ENCODE measurements at regions not wholly inside any gene's neighbourhood (a gene's known extent, or its start where the extent isn't known, plus 50 kb on each side); places are given as distances from the start of the nearest gene placed in this dataset.
"Not testable (repeated sequence)": the region's sequence is repeated elsewhere in the genome, so short reads cannot be mapped to it uniquely, and the experiment has no call there.

DNA sequence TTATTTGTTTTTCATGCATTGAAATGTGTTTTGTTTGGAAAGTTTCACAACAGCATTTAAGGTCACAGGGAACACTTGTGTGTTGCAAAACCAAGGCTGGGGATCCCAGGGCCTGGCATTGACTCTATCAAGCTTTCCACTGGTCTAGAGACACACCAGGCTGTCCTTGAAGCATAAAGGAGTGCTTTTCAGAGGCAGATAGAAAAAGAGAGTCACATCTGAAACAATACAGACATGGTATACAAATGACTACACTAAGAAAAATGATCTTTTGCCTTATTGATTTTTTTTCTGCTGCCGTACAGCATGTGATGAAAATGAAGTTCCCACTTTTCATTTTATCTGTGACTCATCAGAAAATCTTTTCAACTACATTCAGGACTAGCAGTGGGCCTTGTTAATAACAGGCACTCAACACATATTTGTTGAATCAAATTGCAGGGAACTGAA lies 61.9 kb upstream of the ZCCHC2 start:
- Histone ChIP-seq H3K9ac (ENCODE audit: low read length) (no peak overlapping the region), H3K27ac (ENCODE audit: low read length) (no peak overlapping the region), H3K4me2 (ENCODE audit: low read length) (no peak overlapping the region), H4K20me1 (ENCODE audit: insufficient read depth, low read length) (no peaks in the 10 kb centered on the region), H3K79me2 (ENCODE audit: low read length) (no peaks in the 10 kb centered on the region), H3K4me1 (ENCODE audit: low read length) (peaks cover 8% of the 10 kb centered on the region), H3K4me3 (ENCODE audit: low read length) (no peak overlapping the region), H2AFZ (ENCODE audit: low read depth, low read length) (no peak overlapping the region), H3K9me3 (ENCODE audit: insufficient read depth, low read length) (peaks cover 3% of the 10 kb centered on the region; the same call in 1 of the 2 replicates), H3K27me3 (ENCODE audit: low read depth, low read length) (peaks cover 8% of the 10 kb centered on the region), H3K36me3 (replicated peaks; ENCODE audit: low read depth, low read length) (no peaks in the 10 kb centered on the region)
- no peak for TF ChIP-seq EZH2phosphoT487 (IDR thresholded peaks at IDR 0.05; ENCODE audit: low read depth)
- TF ChIP-seq, protein P1, sequence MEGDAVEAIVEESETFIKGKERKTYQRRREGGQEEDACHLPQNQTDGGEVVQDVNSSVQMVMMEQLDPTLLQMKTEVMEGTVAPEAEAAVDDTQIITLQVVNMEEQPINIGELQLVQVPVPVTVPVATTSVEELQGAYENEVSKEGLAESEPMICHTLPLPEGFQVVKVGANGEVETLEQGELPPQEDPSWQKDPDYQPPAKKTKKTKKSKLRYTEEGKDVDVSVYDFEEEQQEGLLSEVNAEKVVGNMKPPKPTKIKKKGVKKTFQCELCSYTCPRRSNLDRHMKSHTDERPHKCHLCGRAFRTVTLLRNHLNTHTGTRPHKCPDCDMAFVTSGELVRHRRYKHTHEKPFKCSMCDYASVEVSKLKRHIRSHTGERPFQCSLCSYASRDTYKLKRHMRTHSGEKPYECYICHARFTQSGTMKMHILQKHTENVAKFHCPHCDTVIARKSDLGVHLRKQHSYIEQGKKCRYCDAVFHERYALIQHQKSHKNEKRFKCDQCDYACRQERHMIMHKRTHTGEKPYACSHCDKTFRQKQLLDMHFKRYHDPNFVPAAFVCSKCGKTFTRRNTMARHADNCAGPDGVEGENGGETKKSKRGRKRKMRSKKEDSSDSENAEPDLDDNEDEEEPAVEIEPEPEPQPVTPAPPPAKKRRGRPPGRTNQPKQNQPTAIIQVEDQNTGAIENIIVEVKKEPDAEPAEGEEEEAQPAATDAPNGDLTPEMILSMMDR (IDR thresholded peaks at IDR 0.05; ENCODE audit: low read depth, low read length): no peak

- no peak overlapping the region for H3K4me2 ChIP-seq (ENCODE audit: low read length)
- H4K20me1 ChIP-seq (ENCODE audit: insufficient read depth, low read length): no peaks in the 10 kb centered on the region
- H2AFZ ChIP-seq (ENCODE audit: low read depth, low read length): no peak overlapping the region
- no peak overlapping the region for H3K4me3 ChIP-seq (ENCODE audit: low read length)
- no peaks in the 10 kb centered on the region for H3K36me3 ChIP-seq (replicated peaks; ENCODE audit: low read depth, low read length)
- no peak overlapping the region for H3K9ac ChIP-seq (ENCODE audit: low read length)
- peaks cover 8% of the 10 kb centered on the region for H3K4me1 ChIP-seq (ENCODE audit: low read length)
- peaks cover 3% of the 10 kb centered on the region; the same call in 1 of the 2 replicates for H3K9me3 ChIP-seq (ENCODE audit: insufficient read depth, low read length)
- no peak overlapping the region for H3K27ac ChIP-seq (ENCODE audit: low read length)
- TF ChIP-seq, protein P1 (IDR thresholded peaks at IDR 0.05; ENCODE audit: low read depth, low read length): no peak
- no peak for TF ChIP-seq EZH2phosphoT487 (IDR thresholded peaks at IDR 0.05; ENCODE audit: low read depth)
- no peaks in the 10 kb centered on the region for H3K79me2 ChIP-seq (ENCODE audit: low read length)
- H3K27me3 ChIP-seq (ENCODE audit: low read depth, low read length): peaks cover 9% of the 10 kb centered on the region; the same call in 1 of the 2 replicates
These were observed 61.2 kb upstream of the ZCCHC2 start for GRCh38 chr18:62461591-62461990.

DNA sequence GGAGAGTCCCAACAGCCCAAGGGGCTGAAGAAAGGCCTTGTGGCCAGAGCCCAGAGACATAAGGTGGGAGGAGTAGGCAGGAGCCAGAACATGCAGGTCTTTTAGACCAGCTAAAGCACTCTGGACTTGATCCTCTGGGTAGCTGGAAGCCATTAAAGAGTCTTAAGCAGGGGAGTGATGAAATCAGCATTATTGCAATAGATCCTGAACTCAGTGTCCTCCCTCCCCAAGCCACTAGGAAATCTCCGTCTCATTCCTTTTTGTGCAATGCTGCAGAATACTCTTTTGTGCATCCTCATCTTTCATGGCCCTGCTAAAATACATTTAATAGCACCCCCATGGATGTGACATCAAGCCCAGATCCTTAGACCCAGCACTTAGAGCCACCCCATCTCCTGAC lies 58.6 kb upstream of the ZCCHC2 start:
- Histone ChIP-seq H4K20me1 (ENCODE audit: insufficient read depth, low read length) (no peaks in the 10 kb centered on the region), H3K79me2 (ENCODE audit: low read length) (no peaks in the 10 kb centered on the region), H3K9me3 (ENCODE audit: insufficient read depth, low read length) (peaks cover 3% of the 10 kb centered on the region; the same call in 1 of the 2 replicates), H3K4me3 (ENCODE audit: low read length) (no peak overlapping the region), H3K27me3 (ENCODE audit: low read depth, low read length) (peaks cover 9% of the 10 kb centered on the region; the same call in 1 of the 2 replicates), H3K9ac (ENCODE audit: low read length) (no peak overlapping the region), H3K4me1 (ENCODE audit: low read length) (no peaks in the 10 kb centered on the region), H2AFZ (ENCODE audit: low read depth, low read length) (no peak overlapping the region), H3K27ac (ENCODE audit: low read length) (no peak overlapping the region), H3K36me3 (replicated peaks; ENCODE audit: low read depth, low read length) (no peaks in the 10 kb centered on the region), H3K4me2 (ENCODE audit: low read length) (no peak overlapping the region)
- TF ChIP-seq, protein P1 (IDR thresholded peaks at IDR 0.05; ENCODE audit: low read depth, low read length): no peak
- no peak for TF ChIP-seq EZH2phosphoT487 (IDR thresholded peaks at IDR 0.05; ENCODE audit: low read depth)

GRCh38 chr18:62469131-62469530 lies 53.7 kb upstream of the ZCCHC2 start:
- H3K9me3 ChIP-seq (ENCODE audit: insufficient read depth, low read length); H3K4me3 ChIP-seq (ENCODE audit: low read length); H3K9ac ChIP-seq (ENCODE audit: low read length): not testable (repeated sequence)

More at GRCh38 chr18:62469131-62469530, 53.7 kb upstream of the ZCCHC2 start:
- H3K4me2 ChIP-seq (ENCODE audit: low read length); H2AFZ ChIP-seq (ENCODE audit: low read depth, low read length); H3K79me2 ChIP-seq (ENCODE audit: low read length); H4K20me1 ChIP-seq (ENCODE audit: insufficient read depth, low read length); H3K27ac ChIP-seq (ENCODE audit: low read length); H3K36me3 ChIP-seq (replicated peaks; ENCODE audit: low read depth, low read length); H3K4me1 ChIP-seq (ENCODE audit: low read length): not testable (repeated sequence)
- H3K27me3 ChIP-seq (ENCODE audit: low read depth, low read length): peaks cover 22% of the 10 kb centered on the region
